ENCODE measurements at regions not wholly inside any gene's neighbourhood (a gene's known extent, or its start where the extent isn't known, plus 50 kb on each side); places are given as distances from the start of the nearest gene placed in this dataset.

GRCh38 chr7:68474661-68475216 lies 1123.5 kb upstream of the AUTS2 start:
- H3K36me3 ChIP-seq (ENCODE audit: control insufficient read depth, insufficient read depth, low read length) = no peaks in the 10 kb centered on the region
- no peak for DNase-seq (ENCODE audit: extremely low read depth, insufficient read length)
- TF ChIP-seq CTCF (IDR thresholded peaks at IDR 0.05; ENCODE audit: insufficient read depth, low read length, poor library complexity, severe bottlenecking) = no peak
- H3K27me3 ChIP-seq (replicated peaks; ENCODE audit: control insufficient read depth, insufficient read depth, low read length) = no peaks in the 10 kb centered on the region
- H3K4me3 ChIP-seq (replicated peaks; ENCODE audit: low read depth, low read length) = no peak overlapping the region

- DNase-seq (ENCODE audit: extremely low read depth, insufficient read length) = no peak
- Histone ChIP-seq H3K27me3 (replicated peaks; ENCODE audit: control insufficient read depth, insufficient read depth, low read length) (no peaks in the 10 kb centered on the region), H3K36me3 (ENCODE audit: control insufficient read depth, insufficient read depth, low read length) (no peaks in the 10 kb centered on the region), H3K4me3 (replicated peaks; ENCODE audit: low read depth, low read length) (no peak overlapping the region)
- TF ChIP-seq CTCF (IDR thresholded peaks at IDR 0.05; ENCODE audit: insufficient read depth, low read length, poor library complexity, severe bottlenecking) = no peak
These were observed 1121.3 kb upstream of the AUTS2 start for GRCh38 chr7:68476966-68477365.

GRCh38 chr7:68478326-68478725 lies 1119.9 kb upstream of the AUTS2 start:
- DNase-seq (ENCODE audit: extremely low read depth, insufficient read length) = no peak
- TF ChIP-seq CTCF (IDR thresholded peaks at IDR 0.05; ENCODE audit: insufficient read depth, low read length, poor library complexity, severe bottlenecking) = no peak
- no peaks in the 10 kb centered on the region for H3K36me3 ChIP-seq (ENCODE audit: control insufficient read depth, insufficient read depth, low read length)
- no peak overlapping the region for H3K4me3 ChIP-seq (replicated peaks; ENCODE audit: low read depth, low read length)
- no peaks in the 10 kb centered on the region for H3K27me3 ChIP-seq (replicated peaks; ENCODE audit: control insufficient read depth, insufficient read depth, low read length)

- DNase-seq (ENCODE audit: extremely low read depth, insufficient read length) = no peak
- H3K27me3 ChIP-seq (replicated peaks; ENCODE audit: control insufficient read depth, insufficient read depth, low read length) = no peaks in the 10 kb centered on the region
- H3K4me3 ChIP-seq (replicated peaks; ENCODE audit: low read depth, low read length) = no peak overlapping the region
- no peak for TF ChIP-seq CTCF (IDR thresholded peaks at IDR 0.05; ENCODE audit: insufficient read depth, low read length, poor library complexity, severe bottlenecking)
- H3K36me3 ChIP-seq (ENCODE audit: control insufficient read depth, insufficient read depth, low read length) = no peaks in the 10 kb centered on the region
These were observed 1115.5 kb upstream of the AUTS2 start for GRCh38 chr7:68482800-68483199.

- no peak for DNase-seq (ENCODE audit: extremely low read depth, insufficient read length)
- Histone ChIP-seq H3K4me3 (replicated peaks; ENCODE audit: low read depth, low read length) (no peak overlapping the region), H3K27me3 (replicated peaks; ENCODE audit: control insufficient read depth, insufficient read depth, low read length) (no peaks in the 10 kb centered on the region), H3K36me3 (ENCODE audit: control insufficient read depth, insufficient read depth, low read length) (no peaks in the 10 kb centered on the region)
- no peak for TF ChIP-seq CTCF (IDR thresholded peaks at IDR 0.05; ENCODE audit: insufficient read depth, low read length, poor library complexity, severe bottlenecking)
These were observed 1113.5 kb upstream of the AUTS2 start for GRCh38 chr7:68484731-68485130.

Data from GM06990 (cell line).